MCF 10A (cell line): ENCODE measurements at regions not wholly inside any gene's neighbourhood (a gene's known extent, or its start where the extent isn't known, plus 50 kb on each side); places are given as distances from the start of the nearest gene placed in this dataset.

Source experiments
- BruUV-seq: library from RNA; stranded (reverse); fragments of 400-500 nt; replicated peaks from 2 replicates; lab custom pipeline; 2021; lab: Mats Ljungman, UMichigan
- CTCF ChIA-PET: fragments of 300-600 bp; sonication (Branson Sonifier 250); formaldehyde crosslinking; extraction: SDS; loops from one replicate; lab custom pipeline; 2021; ENCODE audit warnings: antibody characterized with exemption, inconsistent platforms; lab: Yijun Ruan, JAX
- POLR2A ChIA-PET: fragments of 300-600, 350-650 bp; sonication (Branson Sonifier 250); formaldehyde crosslinking; extraction: SDS; loops from one replicate; lab custom pipeline; 2020; ENCODE audit warnings: antibody characterized with exemption, inconsistent platforms; lab: Yijun Ruan, JAX
- DNase-seq: peaks from one replicate; pipeline ENCODE4 v3.0.0-alpha.2; 2018; ENCODE audit not compliant: unreplicated experiment
- H3K27ac Mint-ChIP-seq: one replicate; pipeline ENCODE4 v1.8.0; 2022; ENCODE audit warnings: mild to moderate bottlenecking, low read depth, mixed read lengths; ENCODE audit not compliant: unreplicated experiment
- H3K27me3 Mint-ChIP-seq: one replicate; pipeline ENCODE4 v1.8.0; 2022; ENCODE audit warnings: mixed read lengths; ENCODE audit not compliant: insufficient read depth, unreplicated experiment
- H3K36me3 Mint-ChIP-seq: one replicate; pipeline ENCODE4 v1.8.0; 2022; ENCODE audit warnings: mild to moderate bottlenecking, moderate library complexity, mixed read lengths; ENCODE audit not compliant: insufficient read depth, unreplicated experiment
- H3K4me1 Mint-ChIP-seq: one replicate; pipeline ENCODE4 v1.8.0; 2022; ENCODE audit warnings: mixed read lengths; ENCODE audit not compliant: insufficient read depth, unreplicated experiment
- H3K4me3 Mint-ChIP-seq: one replicate; pipeline ENCODE4 v1.8.0; 2022; ENCODE audit warnings: mild to moderate bottlenecking, moderate library complexity, mixed read lengths; ENCODE audit not compliant: unreplicated experiment
- H3K9me3 Mint-ChIP-seq: one replicate; pipeline ENCODE4 v1.8.0; 2022; ENCODE audit warnings: mixed read lengths; ENCODE audit not compliant: unreplicated experiment
- CTCF ChIP-seq: fragments of 200-600 bp; IDR thresholded peaks from one replicate; pipeline ENCODE4 v1.8.0; 2022; ENCODE audit warnings: antibody characterized with exemption, mild to moderate bottlenecking; ENCODE audit not compliant: unreplicated experiment
- intact Hi-C: fragments of 100-400 bp; cut with micrococcal nuclease; formaldehyde crosslinking; loops from 2 replicates; pipeline ENCODE4 v1.14.1; 2022

DNA sequence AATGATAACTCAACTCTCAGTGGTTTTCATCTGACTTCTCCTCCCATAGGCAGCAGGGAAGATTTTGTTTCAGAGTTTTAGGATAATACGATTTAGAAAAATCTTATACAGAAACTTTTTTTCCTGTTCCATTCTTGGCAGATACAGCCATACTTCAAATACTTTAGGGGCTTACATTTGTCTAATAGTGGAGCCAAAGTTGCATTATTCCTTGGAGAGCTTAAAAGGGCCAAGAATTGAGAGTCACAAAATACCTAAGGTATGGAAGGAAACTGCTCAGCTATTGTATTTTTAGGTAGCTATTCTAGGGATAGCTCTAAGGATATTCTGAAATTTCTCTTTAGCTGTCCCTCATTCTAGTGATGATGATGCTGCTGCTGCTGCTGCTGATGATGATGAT, 132.9 kb upstream of the PTCHD1 start:
- Mint-ChIP-seq H3K4me3 (no peak overlapping the region), H3K27me3 (peaks cover 44% of the 10 kb centered on the region), H3K27ac (no peak overlapping the region), H3K9me3 (no peaks in the 10 kb centered on the region), H3K4me1 (no peaks in the 10 kb centered on the region), H3K36me3 (no peaks in the 10 kb centered on the region)
- CTCF ChIA-PET: no interaction called here
- no peak for DNase-seq
- BruUV-seq: no TSS peak
- no peak for TF ChIP-seq CTCF
- POLR2A ChIA-PET: no interaction called here
- intact Hi-C loops: no loop called here

- Mint-ChIP-seq H3K9me3 (no peaks in the 10 kb centered on the region), H3K27ac (no peak overlapping the region), H3K27me3 (peaks cover 41% of the 10 kb centered on the region), H3K4me1 (no peaks in the 10 kb centered on the region), H3K36me3 (no peaks in the 10 kb centered on the region), H3K4me3 (no peak overlapping the region)
- intact Hi-C loops: no loop called here
- POLR2A ChIA-PET: no interaction called here
- TF ChIP-seq CTCF: no peak
- CTCF ChIA-PET: no interaction called here
- DNase-seq: no peak
- BruUV-seq: no TSS peak
Observed at GRCh38 chrX:23202326-23202725, 132.3 kb upstream of the PTCHD1 start.

GRCh38 chrX:23223169-23223568, 111.5 kb upstream of the PTCHD1 start:
- intact Hi-C loops: no loop called here
- Mint-ChIP-seq H3K27me3 (peaks cover 1% of the 10 kb centered on the region), H3K36me3 (no peaks in the 10 kb centered on the region), H3K4me1 (no peaks in the 10 kb centered on the region), H3K27ac (no peak overlapping the region), H3K4me3 (no peak overlapping the region), H3K9me3 (no peaks in the 10 kb centered on the region)
- ChIA-PET CTCF (no interaction called here), POLR2A (no interaction called here)
- no TSS peak for BruUV-seq
- no peak for TF ChIP-seq CTCF
- DNase-seq: no peak

GRCh38 chrX:23228454-23228853, 106.2 kb upstream of the PTCHD1 start:
- no TSS peak for BruUV-seq
- CTCF ChIA-PET: interaction anchor here (0.7 kb wide), 2 partner anchors 104 to 235 kb away, joined by 3 to 4 read pairs; no protein-coding TSS in a partner anchor

More at GRCh38 chrX:23228454-23228853, 106.2 kb upstream of the PTCHD1 start:
- POLR2A ChIA-PET: no interaction called here
- H3K27me3 Mint-ChIP-seq: peaks cover 32% of the 10 kb centered on the region
- H3K4me3 Mint-ChIP-seq: no peak overlapping the region
- H3K4me1 Mint-ChIP-seq: no peaks in the 10 kb centered on the region
- no peak for DNase-seq
- no peak overlapping the region for H3K27ac Mint-ChIP-seq
- no peaks in the 10 kb centered on the region for H3K36me3 Mint-ChIP-seq
- intact Hi-C loops: no loop called here
- no peaks in the 10 kb centered on the region for H3K9me3 Mint-ChIP-seq
- TF ChIP-seq CTCF: no peak
